ENCODE measurements at regions not wholly inside any gene's neighbourhood (a gene's known extent, or its start where the extent isn't known, plus 50 kb on each side); places are given as distances from the start of the nearest gene placed in this dataset.

DNA sequence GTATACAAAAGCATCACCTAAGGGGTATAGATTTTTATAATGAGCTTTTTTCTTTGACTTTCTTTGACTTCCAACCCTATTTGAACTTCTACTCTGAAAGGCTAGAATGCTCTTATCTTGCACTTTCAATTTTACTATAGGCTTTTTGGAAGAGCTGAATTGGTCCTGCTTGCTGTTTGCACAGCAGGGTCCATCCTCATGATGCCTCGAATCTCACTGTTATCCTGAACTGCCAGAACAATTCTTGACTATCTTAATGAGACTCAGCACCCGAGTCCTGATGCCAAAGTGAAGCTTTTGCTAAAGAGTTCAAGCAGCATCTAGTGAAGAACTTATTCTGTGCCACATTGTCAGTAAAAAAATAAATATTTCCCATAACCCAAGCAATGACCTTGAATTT lies 488.3 kb upstream of the ANO5 start:
- Histone ChIP-seq H3K9me3 (ENCODE audit: control insufficient read depth, low read length) (no peaks in the 10 kb centered on the region), H3K9ac (no peak overlapping the region), H2AFZ (no peak overlapping the region), H3K27me3 (ENCODE audit: control insufficient read depth, insufficient read depth, low read length) (no peaks in the 10 kb centered on the region), H3K4me2 (ENCODE audit: low read length) (no peak overlapping the region), H3K27ac (no peak overlapping the region), H3K79me2 (no peaks in the 10 kb centered on the region), H3K36me3 (ENCODE audit: control insufficient read depth, insufficient read depth, low read length) (no peaks in the 10 kb centered on the region), H3K4me3 (ENCODE audit: low read depth, low read length) (no peak overlapping the region), H3K4me1 (no peaks in the 10 kb centered on the region)
- TF ChIP-seq, protein P1, sequence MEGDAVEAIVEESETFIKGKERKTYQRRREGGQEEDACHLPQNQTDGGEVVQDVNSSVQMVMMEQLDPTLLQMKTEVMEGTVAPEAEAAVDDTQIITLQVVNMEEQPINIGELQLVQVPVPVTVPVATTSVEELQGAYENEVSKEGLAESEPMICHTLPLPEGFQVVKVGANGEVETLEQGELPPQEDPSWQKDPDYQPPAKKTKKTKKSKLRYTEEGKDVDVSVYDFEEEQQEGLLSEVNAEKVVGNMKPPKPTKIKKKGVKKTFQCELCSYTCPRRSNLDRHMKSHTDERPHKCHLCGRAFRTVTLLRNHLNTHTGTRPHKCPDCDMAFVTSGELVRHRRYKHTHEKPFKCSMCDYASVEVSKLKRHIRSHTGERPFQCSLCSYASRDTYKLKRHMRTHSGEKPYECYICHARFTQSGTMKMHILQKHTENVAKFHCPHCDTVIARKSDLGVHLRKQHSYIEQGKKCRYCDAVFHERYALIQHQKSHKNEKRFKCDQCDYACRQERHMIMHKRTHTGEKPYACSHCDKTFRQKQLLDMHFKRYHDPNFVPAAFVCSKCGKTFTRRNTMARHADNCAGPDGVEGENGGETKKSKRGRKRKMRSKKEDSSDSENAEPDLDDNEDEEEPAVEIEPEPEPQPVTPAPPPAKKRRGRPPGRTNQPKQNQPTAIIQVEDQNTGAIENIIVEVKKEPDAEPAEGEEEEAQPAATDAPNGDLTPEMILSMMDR (IDR thresholded peaks at IDR 0.05), result no peak

DNA sequence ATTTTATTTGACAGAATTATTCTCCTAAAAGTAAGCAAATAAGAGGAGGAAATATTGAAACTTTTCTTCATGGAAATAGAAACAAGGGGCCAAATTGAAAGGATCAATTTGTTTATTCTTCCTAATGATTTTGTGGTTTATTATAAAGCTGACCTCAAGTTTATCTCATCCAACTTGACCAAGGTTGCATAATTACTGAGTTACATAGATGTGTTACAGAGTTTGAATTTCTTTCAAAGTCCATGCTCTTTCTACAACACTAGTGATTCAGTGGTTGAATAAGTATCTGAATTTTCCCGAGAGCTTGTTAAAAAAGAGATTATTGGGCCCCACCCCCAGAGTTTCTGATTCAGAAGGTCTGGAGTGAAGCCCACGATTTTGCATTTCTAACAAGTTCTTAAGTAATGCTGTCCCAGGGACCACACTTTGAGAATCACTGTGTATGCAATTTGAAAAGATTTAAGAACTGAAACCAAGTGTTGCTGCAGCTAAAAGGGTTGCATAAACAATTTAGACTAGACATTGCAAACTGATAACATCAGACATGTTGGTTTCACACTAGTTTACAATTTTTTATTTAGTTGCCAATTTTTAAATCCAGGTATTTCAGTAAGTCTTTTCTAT lies 485.7 kb upstream of the ANO5 start:
- Histone ChIP-seq H3K27me3 (ENCODE audit: control insufficient read depth, insufficient read depth, low read length) (no peaks in the 10 kb centered on the region), H3K9ac (no peak overlapping the region), H3K79me2 (no peaks in the 10 kb centered on the region), H3K36me3 (ENCODE audit: control insufficient read depth, insufficient read depth, low read length) (no peaks in the 10 kb centered on the region), H3K4me1 (no peaks in the 10 kb centered on the region), H3K27ac (no peak overlapping the region), H3K4me3 (ENCODE audit: low read depth, low read length) (no peak overlapping the region), H2AFZ (no peak overlapping the region), H3K4me2 (ENCODE audit: low read length) (no peak overlapping the region), H3K9me3 (ENCODE audit: control insufficient read depth, low read length) (no peaks in the 10 kb centered on the region)
- TF ChIP-seq, protein P1 (IDR thresholded peaks at IDR 0.05), result no peak

DNA sequence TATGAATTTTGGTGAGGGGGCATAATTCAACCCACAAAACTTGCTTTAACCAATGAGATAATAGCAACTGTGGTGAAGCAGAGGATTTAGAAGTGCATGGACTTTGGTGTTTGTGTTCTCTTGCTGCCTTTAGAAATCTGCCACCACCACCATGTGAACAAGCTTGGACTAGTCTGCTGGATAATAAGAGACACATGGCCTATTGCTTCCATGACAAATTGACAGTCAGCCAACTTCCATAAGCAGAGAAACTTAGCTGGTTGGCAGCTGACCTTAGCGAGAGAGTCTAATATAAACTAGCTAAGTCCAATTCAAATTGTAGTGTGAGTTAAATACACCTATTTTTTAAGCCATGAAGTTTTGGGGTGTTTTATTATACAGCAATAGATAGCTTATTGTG lies 482.1 kb upstream of the ANO5 start:
- H3K9ac ChIP-seq, result no peak overlapping the region
- no peak overlapping the region for H3K27ac ChIP-seq
- no peaks in the 10 kb centered on the region for H3K79me2 ChIP-seq
- no peak overlapping the region for H2AFZ ChIP-seq
- H3K9me3 ChIP-seq (ENCODE audit: control insufficient read depth, low read length), result no peaks in the 10 kb centered on the region
- no peaks in the 10 kb centered on the region for H3K27me3 ChIP-seq (ENCODE audit: control insufficient read depth, insufficient read depth, low read length)
- H3K36me3 ChIP-seq (ENCODE audit: control insufficient read depth, insufficient read depth, low read length), result no peaks in the 10 kb centered on the region
- H3K4me1 ChIP-seq, result no peaks in the 10 kb centered on the region
- no peak overlapping the region for H3K4me3 ChIP-seq (ENCODE audit: low read depth, low read length)
- TF ChIP-seq, protein P1 (IDR thresholded peaks at IDR 0.05), result no peak
- no peak overlapping the region for H3K4me2 ChIP-seq (ENCODE audit: low read length)

DNA sequence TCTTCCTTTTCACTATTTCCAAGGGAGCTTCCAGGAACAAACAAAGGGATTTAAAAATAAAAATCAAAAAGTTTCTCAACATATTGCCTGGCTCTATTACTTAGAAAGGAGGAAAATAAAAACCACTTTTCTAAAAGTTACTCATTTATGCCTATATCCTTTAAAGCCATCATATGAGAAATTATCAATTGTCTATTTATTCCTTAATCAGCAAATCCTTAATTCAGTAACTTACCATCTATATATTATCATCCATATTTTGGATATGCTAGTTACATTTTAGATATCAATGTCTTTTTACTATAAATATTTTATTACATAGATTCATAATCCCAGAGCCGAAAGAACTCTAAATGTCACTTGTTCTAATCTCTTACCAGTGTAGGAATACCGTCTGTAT lies 481.5 kb upstream of the ANO5 start:
- Histone ChIP-seq H3K27ac (no peak overlapping the region), H2AFZ (no peak overlapping the region), H3K4me3 (ENCODE audit: low read depth, low read length) (no peak overlapping the region), H3K4me2 (ENCODE audit: low read length) (no peak overlapping the region), H3K9ac (no peak overlapping the region), H3K4me1 (no peaks in the 10 kb centered on the region), H3K27me3 (ENCODE audit: control insufficient read depth, insufficient read depth, low read length) (no peaks in the 10 kb centered on the region), H3K79me2 (no peaks in the 10 kb centered on the region), H3K9me3 (ENCODE audit: control insufficient read depth, low read length) (no peaks in the 10 kb centered on the region), H3K36me3 (ENCODE audit: control insufficient read depth, insufficient read depth, low read length) (no peaks in the 10 kb centered on the region)
- TF ChIP-seq, protein P1 (IDR thresholded peaks at IDR 0.05), result no peak

DNA sequence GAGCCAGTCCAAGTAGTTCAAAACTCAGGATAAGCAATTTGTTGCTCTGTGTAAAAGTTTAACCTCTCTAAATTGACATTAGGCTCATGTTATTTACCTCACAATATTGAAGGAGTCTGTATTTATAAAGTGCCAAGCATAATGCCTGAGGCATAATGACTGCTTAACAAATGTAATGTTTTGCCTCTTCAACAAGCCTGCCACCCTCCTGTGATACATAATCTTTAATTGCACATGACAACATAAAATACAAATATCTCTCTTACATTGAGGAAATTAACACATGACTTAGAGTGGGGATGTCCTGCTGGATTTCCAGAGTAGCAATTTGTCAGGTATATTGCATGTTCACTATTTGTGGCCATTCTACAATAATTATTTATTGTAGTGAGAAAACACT lies 469.2 kb upstream of the ANO5 start:
- no peaks in the 10 kb centered on the region for H3K79me2 ChIP-seq
- H3K9me3 ChIP-seq (ENCODE audit: control insufficient read depth, low read length), result no peaks in the 10 kb centered on the region
- H3K9ac ChIP-seq, result no peak overlapping the region
- H3K36me3 ChIP-seq (ENCODE audit: control insufficient read depth, insufficient read depth, low read length), result no peaks in the 10 kb centered on the region
- H3K4me1 ChIP-seq, result no peaks in the 10 kb centered on the region
- TF ChIP-seq, protein P1 (IDR thresholded peaks at IDR 0.05), result no peak
- no peak overlapping the region for H3K4me3 ChIP-seq (ENCODE audit: low read depth, low read length)
- no peaks in the 10 kb centered on the region for H3K27me3 ChIP-seq (ENCODE audit: control insufficient read depth, insufficient read depth, low read length)
- H3K4me2 ChIP-seq (ENCODE audit: low read length), result no peak overlapping the region
- H2AFZ ChIP-seq, result no peak overlapping the region
- H3K27ac ChIP-seq, result no peak overlapping the region
